Posterior cingulate gyrus (tissue), 11 donors: ENCODE measurements at regions not wholly inside any gene's neighbourhood (a gene's known extent, or its start where the extent isn't known, plus 50 kb on each side); places are given as distances from the start of the nearest gene placed in this dataset.
"Not testable (repeated sequence)": the region's sequence is repeated elsewhere in the genome, so short reads cannot be mapped to it uniquely, and the experiment has no call there.

Experiments used
- DNase-seq, 10 donors: peaks; one replicate each; pipeline versions ENCODE4 v3.0.0 to v3.0.0-alpha.2; 2020 to 2021; ENCODE audit warnings: mixed read lengths in 3 of 10
- intact Hi-C: fragments of 100-400 bp; cut with DNase I; formaldehyde crosslinking; loops from one replicate; pipeline ENCODE4 v1.15.1; 2023

DNA sequence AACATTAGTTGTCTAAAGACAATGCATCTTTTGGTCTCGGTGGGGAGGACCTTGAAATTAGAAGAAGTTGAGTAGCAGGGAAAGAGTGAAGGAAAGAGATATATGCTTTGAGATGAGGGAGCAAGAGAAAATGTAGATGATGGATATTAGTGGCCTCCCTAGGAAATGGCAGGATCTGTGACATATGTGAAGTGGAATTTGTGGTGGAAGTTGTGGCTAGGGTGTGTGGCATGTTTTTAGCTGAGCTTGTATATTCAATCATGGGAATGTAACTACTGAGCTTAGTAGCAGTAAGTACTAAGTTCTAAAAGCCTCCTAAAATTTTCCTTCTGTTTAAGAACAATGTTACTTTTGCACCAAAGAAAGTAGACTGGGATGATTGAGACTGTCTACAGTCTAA, 382.8 kb upstream of the CTSO start:
- intact Hi-C loops, result no loop called here
- no peak for DNase-seq

DNA sequence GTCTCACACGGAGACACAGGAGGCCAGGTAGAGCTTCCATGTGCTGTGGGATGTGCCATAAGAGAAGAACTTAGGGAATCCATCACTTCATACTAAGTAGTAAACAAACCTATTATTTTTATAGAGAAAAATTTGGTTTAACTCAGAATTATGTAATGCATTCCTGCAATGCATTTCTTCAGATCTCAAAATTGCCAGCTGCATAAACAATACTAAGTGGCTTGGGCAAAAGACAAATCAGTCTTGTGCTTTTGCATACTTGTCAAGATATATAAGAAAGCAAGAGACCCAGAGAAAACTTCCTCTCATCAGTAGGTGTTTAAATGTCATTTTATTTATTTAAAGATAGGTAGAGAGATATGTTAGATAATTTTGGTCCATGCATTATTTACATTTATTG, 382.1 kb upstream of the CTSO start:
- intact Hi-C loops, result no loop called here
- no peak for DNase-seq

DNA sequence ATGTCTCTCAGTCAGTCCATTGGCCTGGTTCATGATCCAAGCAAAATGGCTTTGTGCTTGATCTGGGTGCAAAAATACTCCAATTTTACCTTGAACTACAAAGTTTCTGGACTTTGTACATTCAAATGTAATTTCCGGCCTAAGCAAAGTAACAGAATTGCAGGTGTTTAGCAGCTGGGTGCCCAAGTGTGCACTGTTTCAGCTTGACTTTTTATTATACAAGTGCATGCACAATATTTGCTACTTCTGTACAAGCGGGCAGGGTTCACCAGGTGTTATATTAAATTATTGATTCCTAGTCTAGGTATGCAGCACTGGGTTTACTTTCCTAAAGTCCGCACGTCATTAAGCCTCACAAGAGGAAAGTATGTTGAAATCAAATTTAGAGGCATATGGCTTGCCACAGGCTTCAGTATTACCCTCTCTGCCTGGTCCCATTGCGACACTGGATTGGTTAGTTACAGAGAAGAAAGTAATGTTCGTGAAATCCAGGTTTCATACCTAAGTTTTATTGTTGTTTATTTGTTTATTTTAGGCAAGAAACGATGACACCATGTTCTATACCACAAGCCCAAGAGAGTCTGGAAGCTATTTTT, 376.9 kb upstream of the CTSO start:
- no peak for DNase-seq
- intact Hi-C loops, result no loop called here

DNA sequence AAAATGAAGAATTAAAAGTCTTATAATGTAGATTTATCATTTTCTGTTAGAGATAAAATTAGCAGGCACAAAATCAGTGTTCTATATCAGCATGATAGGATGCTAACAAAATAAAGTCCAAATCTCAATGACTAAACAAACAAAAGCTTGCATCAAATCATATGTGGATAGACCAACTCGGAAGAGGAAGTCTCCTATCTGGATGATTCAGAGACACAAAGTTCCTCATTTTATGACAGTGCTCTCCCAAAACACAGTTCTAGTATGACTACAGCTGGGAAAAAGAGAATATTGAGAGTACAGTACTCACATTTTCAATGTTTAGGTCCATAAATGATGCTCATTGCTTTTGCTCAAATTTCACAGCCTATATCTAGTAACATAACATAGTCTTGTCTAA, 376.1 kb upstream of the CTSO start:
- no peak for DNase-seq
- intact Hi-C loops, result no loop called here

DNA sequence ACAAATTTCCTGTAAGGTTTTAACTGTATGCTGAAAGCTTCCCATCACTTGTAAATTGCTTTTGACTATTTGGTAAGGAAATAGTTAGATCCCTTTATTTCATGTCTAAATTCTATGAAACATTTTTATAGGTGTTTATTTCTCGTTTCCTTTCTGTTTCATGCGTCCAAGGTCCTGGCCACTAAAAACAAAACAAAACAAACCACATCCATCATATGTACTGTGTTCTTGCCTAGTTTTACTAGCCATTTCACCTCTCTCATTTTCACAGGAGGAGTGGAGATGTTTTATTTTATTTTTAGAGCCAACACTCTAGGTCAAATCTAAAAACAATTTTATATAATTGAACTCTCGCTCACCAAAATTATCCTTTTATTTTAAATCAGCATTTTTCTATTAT, 375.2 kb upstream of the CTSO start:
- intact Hi-C loops, result no loop called here
- DNase-seq, result no peak

DNA sequence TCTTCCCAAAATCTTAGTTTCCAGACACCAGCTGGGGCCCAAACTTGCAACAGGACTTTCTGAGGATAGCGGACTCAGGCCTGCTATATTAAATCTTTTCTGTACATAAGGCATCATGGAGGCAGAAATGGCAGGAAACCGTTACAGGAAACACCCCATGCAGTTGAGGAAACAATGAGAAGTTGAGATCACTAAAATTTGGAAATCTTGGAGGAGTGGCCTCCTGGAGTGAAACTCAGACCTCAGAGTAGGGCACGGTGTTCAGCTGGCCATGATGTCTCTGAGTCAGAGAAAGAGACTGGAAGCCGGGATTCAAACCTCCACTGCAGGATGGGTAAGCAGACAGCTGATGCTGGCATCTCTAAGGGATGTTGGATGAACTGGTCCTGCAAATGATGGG, 372.6 kb upstream of the CTSO start:
- no peak for DNase-seq
- intact Hi-C loops, result no loop called here

DNA sequence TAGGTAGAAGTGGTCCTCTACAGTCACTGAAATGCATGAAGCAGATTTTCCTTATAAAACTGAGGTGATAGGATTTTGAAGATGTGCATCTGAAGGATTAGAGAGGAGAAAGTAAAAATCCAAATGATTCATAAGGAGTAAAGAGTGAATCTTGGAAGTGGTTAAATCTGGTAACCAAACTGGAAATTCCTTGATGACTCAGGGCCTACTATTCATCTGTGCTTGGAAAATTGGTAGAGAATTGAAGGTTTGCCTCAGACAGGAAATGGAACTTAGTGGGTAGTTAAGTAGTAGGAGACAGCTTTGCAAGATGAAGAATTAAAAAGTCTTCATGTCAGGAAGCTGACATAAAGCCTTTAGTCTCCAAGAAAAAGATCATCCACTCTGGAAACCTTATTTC, 368.9 kb upstream of the CTSO start:
- intact Hi-C loops, result no loop called here

DNA sequence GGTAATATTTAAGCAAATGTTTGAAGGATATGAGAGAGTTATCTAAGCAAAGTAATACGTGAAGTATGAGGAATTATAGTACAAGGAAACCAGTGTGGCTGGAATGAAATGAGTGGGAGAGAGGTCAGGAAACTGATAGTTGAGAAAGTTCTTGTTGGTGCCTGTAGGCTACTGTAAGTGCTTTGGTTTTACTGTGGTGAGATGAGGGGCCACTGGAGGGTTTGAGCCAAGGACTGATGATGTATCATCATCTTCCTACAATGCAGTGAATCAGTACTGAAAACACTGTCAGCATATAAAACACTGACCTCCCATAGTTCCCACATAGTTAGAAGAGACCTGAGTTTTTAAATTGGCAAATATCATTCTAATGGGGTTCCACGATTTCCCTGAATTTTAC, 367.5 kb upstream of the CTSO start:
- intact Hi-C loops, result no loop called here
- no peak for DNase-seq

More for the DNA sequence above, 368.9 kb upstream of the CTSO start:
- DNase-seq, result no peak

DNA sequence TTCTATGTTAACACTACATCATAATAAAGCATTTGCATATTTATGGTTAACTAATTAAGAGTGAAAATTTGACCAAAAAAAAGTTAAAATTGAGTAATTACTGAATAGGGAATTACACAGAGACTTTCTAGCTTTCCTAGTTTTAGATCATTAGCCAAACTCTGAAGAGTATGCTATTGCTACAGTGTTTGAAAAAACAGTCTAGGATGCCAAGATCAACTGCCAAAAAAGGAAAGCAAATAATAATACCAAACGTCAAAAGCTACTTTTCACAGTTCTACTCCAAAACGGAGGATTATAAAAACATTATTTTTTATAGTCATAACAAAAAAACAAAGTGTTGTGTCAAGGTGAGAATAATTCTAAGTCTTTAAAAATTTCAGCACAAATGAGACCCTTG, 359.8 kb upstream of the CTSO start:
- DNase-seq, result no peak
- intact Hi-C loops, result no loop called here

DNA sequence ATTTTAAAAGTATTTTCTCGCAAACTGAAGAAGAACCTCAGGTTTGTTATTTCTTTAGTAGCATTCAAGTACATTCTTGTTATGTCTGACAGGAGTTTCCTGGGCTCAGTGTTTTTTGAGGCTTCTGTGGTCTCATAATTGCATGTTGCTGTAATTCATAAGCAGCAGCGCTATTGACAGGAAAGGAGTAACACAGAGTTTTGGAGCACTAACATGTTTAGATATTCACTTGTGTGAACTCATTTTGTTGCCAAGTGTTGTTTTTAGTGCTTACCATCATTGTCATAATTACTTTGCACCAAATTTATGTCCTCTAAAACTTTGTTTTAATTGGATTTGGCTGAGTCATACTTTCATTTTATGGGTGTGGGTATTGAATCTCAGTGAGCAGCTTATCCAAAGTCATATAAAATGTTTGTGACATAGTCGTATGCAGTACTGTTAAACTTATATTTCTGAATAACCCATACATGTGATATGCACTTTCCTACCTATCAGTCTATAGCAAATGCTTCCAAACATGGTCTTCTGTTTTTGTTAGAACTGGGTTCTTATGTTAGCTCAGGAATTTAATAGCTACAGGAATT, 358.7 kb upstream of the CTSO start:
- intact Hi-C loops, result no loop called here
- DNase-seq, result no peak

DNA sequence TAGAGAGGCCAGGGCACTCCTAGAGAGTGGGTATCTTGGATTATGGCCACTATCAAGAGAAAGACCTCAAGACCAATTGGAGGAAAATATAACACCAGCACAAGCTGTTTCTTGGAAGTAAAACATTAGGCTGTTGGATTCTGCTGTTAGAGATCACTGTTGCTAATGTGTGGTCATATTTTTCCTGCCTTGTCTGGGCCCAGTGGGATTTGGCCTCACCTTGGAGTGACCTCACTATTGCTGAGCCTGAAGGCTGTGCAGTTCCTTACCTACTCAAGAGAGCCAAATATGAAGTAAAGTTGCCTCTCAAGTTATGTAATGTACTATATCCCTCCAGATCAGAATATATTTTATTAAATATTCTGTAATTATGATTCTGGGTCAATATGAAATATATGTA, 355.4 kb upstream of the CTSO start:
- intact Hi-C loops, result no loop called here
- no peak for DNase-seq

DNA sequence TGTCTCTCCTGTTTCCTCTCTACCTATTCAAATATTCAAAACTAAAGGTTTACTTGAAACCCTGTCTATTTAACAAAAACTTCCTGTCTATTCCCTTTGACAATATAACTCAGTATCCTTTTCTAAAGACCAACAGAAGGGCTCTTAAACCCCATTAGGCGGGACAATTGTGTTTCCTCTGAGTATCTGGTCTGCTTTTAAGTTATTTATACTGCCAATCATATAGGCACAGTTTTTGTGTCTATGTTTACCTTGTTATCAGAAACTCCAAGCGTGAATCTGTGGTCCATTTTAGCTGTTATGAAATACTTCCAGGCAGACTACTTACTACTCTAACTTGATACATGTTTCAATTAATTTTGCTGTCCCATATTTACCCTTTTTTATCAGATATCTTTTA, 350.0 kb upstream of the CTSO start:
- no peak for DNase-seq
- intact Hi-C loops, result no loop called here

DNA sequence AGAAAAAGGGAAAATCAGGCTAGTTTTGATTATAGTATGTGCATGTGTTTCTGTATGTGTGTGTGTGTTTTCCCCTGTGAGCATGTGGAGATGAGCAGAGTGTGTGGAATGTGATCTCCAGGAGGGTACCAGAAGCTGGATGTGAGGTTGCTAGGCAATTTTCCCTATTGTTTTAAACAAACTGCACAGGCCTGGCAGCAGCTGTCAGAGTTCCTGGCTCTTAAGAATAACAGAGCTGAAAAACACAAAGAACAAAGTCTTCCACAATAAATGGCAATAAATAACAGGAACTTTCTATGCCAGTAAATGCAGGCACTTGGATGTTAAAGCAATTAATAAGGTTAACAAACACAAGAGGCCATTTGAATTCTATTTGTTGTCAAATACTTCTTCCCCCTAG, 344.6 kb upstream of the CTSO start:
- DNase-seq, result peak in 2 of 10 donors; percentile 7 to 44
- intact Hi-C loops, result no loop called here

DNA sequence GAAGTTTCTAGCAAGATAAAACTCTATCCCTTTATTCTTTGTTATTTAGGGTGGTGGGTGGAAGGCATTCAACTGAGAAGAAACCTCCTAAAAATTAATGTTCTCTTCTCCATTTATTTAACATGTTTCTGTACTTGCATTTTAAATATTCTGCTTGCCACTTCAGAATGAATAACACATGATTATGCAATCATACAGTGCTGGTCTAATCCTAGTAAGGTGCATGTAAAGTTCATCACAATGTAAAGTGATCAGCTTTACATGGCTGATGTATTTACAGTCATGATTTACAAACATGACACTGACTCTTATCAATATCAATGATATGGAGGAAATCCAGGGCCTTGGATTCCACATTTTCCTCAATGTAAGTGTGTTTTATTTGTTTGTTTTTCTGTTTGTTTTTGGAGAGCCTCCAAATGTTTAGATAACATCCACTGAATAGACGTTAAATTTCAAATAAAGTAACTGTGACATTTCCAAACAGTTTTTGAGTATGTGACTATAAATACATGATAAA, 342.1 kb upstream of the CTSO start:
- intact Hi-C loops, result no loop called here
- DNase-seq, result no peak

DNA sequence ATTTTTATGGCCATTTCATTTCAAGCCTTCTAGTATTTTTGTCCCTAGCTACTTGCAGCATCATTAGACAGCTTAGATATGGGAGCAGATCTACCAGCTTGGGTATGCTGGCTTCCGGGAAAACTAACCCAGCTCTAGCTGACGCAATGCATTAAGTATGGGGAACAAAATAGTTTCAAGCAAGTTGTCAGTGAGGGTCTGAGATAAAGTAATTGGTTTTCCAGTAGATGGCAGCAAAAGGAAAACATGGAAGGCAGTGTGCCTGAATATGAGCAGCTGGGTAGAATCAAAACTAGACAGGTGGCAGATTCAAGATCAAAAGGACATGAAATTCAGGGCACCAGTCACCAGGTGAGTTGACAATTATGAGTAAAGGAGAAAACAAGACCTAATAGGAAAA, 340.9 kb upstream of the CTSO start:
- intact Hi-C loops, result no loop called here
- DNase-seq, result no peak

DNA sequence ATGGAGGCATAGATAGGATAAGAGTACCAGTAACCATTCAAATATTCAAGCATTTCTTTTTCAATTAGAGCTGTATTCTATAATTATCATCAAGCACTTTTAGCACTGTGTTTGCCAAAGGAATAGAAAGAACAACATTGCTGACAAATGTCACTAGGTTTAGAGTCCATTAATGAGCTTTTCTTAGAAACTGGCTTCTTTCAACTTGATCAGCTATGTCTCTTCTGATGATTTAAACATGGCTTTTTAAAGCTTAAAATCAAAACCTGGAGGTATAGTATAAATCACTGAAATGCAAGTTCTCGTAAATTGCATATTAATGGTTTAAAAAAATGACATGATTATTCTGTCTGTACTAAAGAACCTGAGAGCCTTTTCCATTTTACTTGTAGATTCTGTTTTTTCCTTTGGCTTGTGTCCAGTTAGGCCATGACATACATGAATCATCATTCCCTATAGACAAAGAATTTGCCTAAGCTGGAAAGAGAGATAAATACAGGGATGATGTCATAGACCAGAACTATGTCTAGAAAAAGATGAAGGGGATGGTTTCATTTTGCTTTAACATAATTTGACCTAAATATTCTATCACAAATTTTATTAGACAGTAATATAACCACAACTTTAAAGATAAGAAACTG, 340.1 kb upstream of the CTSO start:
- intact Hi-C loops, result no loop called here
- no peak for DNase-seq

DNA sequence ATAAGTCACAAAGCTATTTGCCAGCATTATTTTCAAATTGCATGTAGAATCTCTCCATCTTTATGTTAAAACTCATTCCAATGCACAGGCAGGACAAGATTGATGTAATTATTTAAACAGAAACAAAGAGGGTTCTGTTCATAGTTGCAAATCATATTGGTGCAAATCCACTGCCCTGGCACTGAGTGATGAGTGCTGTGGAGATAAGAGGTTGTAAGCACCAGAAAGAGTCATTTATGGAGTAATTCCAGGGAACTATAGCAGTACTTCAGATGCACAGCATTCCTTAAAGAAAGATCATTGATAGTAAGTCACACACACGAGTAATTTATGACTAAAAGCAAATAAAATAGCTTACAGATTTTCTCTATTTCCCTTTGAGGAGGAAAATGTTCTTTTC, 337.7 kb upstream of the CTSO start:
- intact Hi-C loops, result no loop called here

DNA sequence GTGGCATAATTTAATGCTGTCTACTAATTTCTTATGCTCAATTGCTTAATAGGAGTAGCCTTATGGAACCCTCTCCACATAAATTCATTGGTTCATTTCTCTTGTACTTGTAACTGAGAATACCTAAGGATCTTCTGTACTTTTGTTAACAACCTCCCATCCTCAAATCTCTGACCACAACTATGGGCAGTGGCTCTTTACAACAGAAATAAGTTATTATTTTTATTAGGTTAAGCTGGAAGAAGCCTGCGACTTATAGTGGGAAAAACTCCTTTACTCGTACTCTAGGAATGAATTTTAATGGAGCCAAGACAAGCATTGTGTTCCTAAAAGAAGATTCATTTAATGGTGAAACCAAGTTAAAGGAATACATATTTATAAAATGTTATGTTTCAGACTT, 337.1 kb upstream of the CTSO start:
- DNase-seq, result no peak
- intact Hi-C loops, result no loop called here

More for the DNA sequence above, 337.7 kb upstream of the CTSO start:
- no peak for DNase-seq

DNA sequence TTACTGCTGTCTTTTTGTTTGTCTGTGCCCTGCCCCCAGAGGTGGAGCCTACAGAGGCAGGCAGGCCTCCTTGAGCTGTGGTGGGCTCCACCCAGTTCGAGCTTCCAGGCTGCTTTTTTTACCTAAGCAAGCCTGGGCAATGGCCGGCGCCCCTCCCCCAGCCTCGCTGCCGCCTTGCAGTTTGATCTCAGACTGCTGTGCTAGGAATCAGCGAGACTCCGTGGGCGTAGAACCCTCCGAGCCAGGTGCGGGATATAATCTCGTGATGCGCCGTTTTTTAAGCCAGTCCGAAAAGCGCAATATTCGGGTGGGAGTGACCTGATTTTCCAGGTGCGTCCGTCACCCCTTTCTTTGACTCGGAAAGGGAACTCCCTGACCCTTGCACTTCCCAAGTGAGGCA, 336.4 kb upstream of the CTSO start:
- intact Hi-C loops, result not testable (repeated sequence)
- peak in 1 of 10 donors; percentile 55 for DNase-seq

DNA sequence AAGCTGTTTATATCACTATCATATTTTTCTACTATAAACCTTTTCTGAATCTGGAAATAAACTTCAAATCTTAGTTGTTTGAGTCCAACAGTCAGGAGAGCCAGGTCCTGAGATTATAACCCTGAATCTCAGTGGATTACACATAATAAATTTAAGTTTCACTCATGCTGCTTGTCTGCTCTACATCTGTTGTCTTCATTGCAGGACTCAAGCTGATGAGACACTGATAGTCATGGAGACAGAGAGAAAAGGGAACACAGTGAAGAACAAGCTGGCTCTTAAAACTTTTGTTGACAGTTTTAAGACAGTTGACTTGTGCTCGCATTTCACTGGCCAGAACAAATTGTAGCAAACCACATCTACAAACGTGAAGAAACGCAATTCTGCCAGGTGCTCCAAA, 327.0 kb upstream of the CTSO start:
- DNase-seq, result no peak
- intact Hi-C loops, result no loop called here

DNA sequence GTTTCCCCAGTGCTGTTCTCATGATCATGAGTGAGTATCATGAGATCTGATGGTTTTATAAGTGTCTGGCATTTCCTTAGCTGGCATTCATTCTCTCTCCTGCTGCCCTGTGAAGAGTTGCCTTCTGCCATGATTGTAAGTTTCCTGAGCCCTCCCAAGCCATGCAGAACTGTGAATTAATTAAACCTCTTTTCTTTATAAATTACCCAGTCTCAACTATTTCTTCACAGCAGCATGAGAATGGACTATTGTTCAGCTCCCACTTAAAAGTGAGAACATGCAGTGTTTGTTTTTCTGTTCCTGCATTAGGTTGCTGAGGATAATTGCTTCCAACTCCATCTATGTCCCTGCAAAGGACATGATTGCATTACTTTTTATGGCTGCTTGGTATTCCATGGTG, 311.7 kb upstream of the CTSO start:
- no peak for DNase-seq
- intact Hi-C loops, result no loop called here

DNA sequence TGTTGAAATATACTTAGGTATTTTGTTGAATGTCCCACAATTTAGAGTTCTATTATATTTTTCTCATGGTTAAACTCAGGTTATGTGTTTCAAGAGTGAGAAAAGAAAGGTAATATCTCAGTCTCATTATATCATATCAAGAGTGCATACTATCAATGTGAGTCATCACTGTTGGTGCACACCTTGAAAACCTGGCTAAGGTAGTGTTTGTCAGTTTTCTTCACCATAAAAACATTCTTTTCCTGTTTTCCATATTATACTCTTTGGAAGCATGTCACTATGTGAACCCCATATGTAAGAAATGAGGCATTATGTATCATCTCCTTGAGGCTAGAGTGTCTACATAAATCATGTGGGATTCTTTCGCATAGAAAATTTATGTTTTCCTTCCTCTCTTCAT, 307.6 kb upstream of the CTSO start:
- DNase-seq, result no peak
- intact Hi-C loops, result no loop called here
